ENCODE measurements at regions not wholly inside any gene's neighbourhood (a gene's known extent, or its start where the extent isn't known, plus 50 kb on each side); places are given as distances from the start of the nearest gene placed in this dataset.
"Not testable (repeated sequence)": the region's sequence is repeated elsewhere in the genome, so short reads cannot be mapped to it uniquely, and the experiment has no call there.

- DNase-seq = no peak
- H3K27ac Mint-ChIP-seq = no peak overlapping the region
- no peaks in the 10 kb centered on the region for H3K9me3 Mint-ChIP-seq
- H3K36me3 Mint-ChIP-seq (ENCODE audit: insufficient read depth) = no peaks in the 10 kb centered on the region
- no peak overlapping the region for H3K4me3 Mint-ChIP-seq
- ATAC-seq (replicated peaks) = no peak
- H3K4me1 Mint-ChIP-seq (ENCODE audit: low read depth in 2 of 2) = peaks cover 0 to 9% of the 10 kb centered on the region in 2 donors
- H3K27me3 Mint-ChIP-seq = no peaks in the 10 kb centered on the region
These were observed 171.2 kb downstream of the MSN start for GRCh38 chrX:65838674-65839073.

GRCh38 chrX:65837875-65838549, 170.6 kb downstream of the MSN start:
- DNase-seq (no peak), ATAC-seq (replicated peaks) (no peak)
- Mint-ChIP-seq H3K27me3 (no peaks in the 10 kb centered on the region), H3K9me3 (no peaks in the 10 kb centered on the region), H3K36me3 (ENCODE audit: insufficient read depth) (no peaks in the 10 kb centered on the region), H3K27ac (no peak overlapping the region), H3K4me3 (no peak overlapping the region), H3K4me1 (ENCODE audit: low read depth in 2 of 2) (peaks cover 0 to 9% of the 10 kb centered on the region in 2 donors)

GRCh38 chrX:65831268-65831667, 163.8 kb downstream of the MSN start:
- Mint-ChIP-seq H3K27ac (no peak overlapping the region), H3K4me1 (ENCODE audit: low read depth in 2 of 2) (no peaks in the 10 kb centered on the region), H3K36me3 (ENCODE audit: insufficient read depth) (no peaks in the 10 kb centered on the region), H3K27me3 (no peaks in the 10 kb centered on the region), H3K9me3 (no peaks in the 10 kb centered on the region), H3K4me3 (no peak overlapping the region)
- ATAC-seq (replicated peaks) = no peak
- no peak for DNase-seq

GRCh38 chrX:65828599-65828998, 161.1 kb downstream of the MSN start:
- ATAC-seq (replicated peaks) (no peak), DNase-seq (no peak)
- Mint-ChIP-seq H3K36me3 (ENCODE audit: insufficient read depth) (no peaks in the 10 kb centered on the region), H3K27me3 (no peaks in the 10 kb centered on the region), H3K27ac (no peak overlapping the region), H3K4me3 (no peak overlapping the region), H3K9me3 (no peaks in the 10 kb centered on the region), H3K4me1 (ENCODE audit: low read depth in 2 of 2) (no peaks in the 10 kb centered on the region)

GRCh38 chrX:65825226-65825625, 157.8 kb downstream of the MSN start:
- not testable (repeated sequence) for H3K4me1 Mint-ChIP-seq (ENCODE audit: low read depth in 2 of 2)

GRCh38 chrX:65821721-65822496, 154.5 kb downstream of the MSN start:
- DNase-seq = peak; percentile 10 to 16 (median 11)
- peaks cover 0 to 3% of the 10 kb centered on the region in 2 donors for H3K4me1 Mint-ChIP-seq (ENCODE audit: low read depth in 2 of 2)
- peak; percentile 82 for ATAC-seq (replicated peaks)
- no peaks in the 10 kb centered on the region for H3K9me3 Mint-ChIP-seq
- peak overlapping the region in 1 of 2 donors; percentile 54 for H3K27ac Mint-ChIP-seq
- no peaks in the 10 kb centered on the region for H3K36me3 Mint-ChIP-seq (ENCODE audit: insufficient read depth)
- H3K27me3 Mint-ChIP-seq = no peaks in the 10 kb centered on the region
- peak overlapping the region; percentile 71 to 74 for H3K4me3 Mint-ChIP-seq

More at GRCh38 chrX:65825226-65825625, 157.8 kb downstream of the MSN start:
- H3K36me3 Mint-ChIP-seq (ENCODE audit: insufficient read depth); DNase-seq; H3K27ac Mint-ChIP-seq; H3K4me3 Mint-ChIP-seq; ATAC-seq (replicated peaks); H3K9me3 Mint-ChIP-seq; H3K27me3 Mint-ChIP-seq: not testable (repeated sequence)

GRCh38 chrX:65819983-65820382, 152.5 kb downstream of the MSN start:
- not testable (repeated sequence) for H3K36me3 Mint-ChIP-seq (ENCODE audit: insufficient read depth); H3K27ac Mint-ChIP-seq; H3K9me3 Mint-ChIP-seq; H3K4me3 Mint-ChIP-seq; H3K4me1 Mint-ChIP-seq (ENCODE audit: low read depth in 2 of 2); DNase-seq; H3K27me3 Mint-ChIP-seq; ATAC-seq (replicated peaks)

GRCh38 chrX:65813245-65813644, 145.8 kb downstream of the MSN start:
- Mint-ChIP-seq H3K9me3 (no peaks in the 10 kb centered on the region), H3K4me3 (no peak overlapping the region), H3K27me3 (no peaks in the 10 kb centered on the region), H3K4me1 (ENCODE audit: low read depth in 2 of 2) (peaks cover 0 to 1% of the 10 kb centered on the region in 2 donors), H3K36me3 (ENCODE audit: insufficient read depth) (peaks cover 2% of the 10 kb centered on the region), H3K27ac (no peak overlapping the region)
- ATAC-seq (replicated peaks) = no peak
- DNase-seq = no peak

GRCh38 chrX:65811558-65812228, 144.2 kb downstream of the MSN start:
- H3K36me3 Mint-ChIP-seq (ENCODE audit: insufficient read depth) = peaks cover 2% of the 10 kb centered on the region
- H3K4me1 Mint-ChIP-seq (ENCODE audit: low read depth in 2 of 2) = peaks cover 0 to 1% of the 10 kb centered on the region in 2 donors
- no peak for DNase-seq
- ATAC-seq (replicated peaks) = no peak
- no peak overlapping the region for H3K27ac Mint-ChIP-seq
- H3K4me3 Mint-ChIP-seq = no peak overlapping the region
- H3K9me3 Mint-ChIP-seq = no peaks in the 10 kb centered on the region
- H3K27me3 Mint-ChIP-seq = no peaks in the 10 kb centered on the region
